Hematopoietic multipotent progenitor cell treated with erythropoietin and hydrocortisone succinate and interleukin-3 and kit ligand, for 8 days (in vitro differentiated cells): ENCODE measurements at regions not wholly inside any gene's neighbourhood (a gene's known extent, or its start where the extent isn't known, plus 50 kb on each side); places are given as distances from the start of the nearest gene placed in this dataset.
"Not testable (repeated sequence)": the region's sequence is repeated elsewhere in the genome, so short reads cannot be mapped to it uniquely, and the experiment has no call there.

Experiments used
- DNase-seq: peaks from one replicate; pipeline ENCODE4 v3.0.0-alpha.2; 2015

- no peak for DNase-seq
Observed at GRCh38 chr20:61065853-61066252, 186.2 kb upstream of the CDH4 start.

GRCh38 chr20:61066526-61066925 is 185.5 kb upstream of the CDH4 start:
- DNase-seq, result no peak

GRCh38 chr20:61067221-61067620 is 184.8 kb upstream of the CDH4 start:
- no peak for DNase-seq

GRCh38 chr20:61072398-61072797 is 179.7 kb upstream of the CDH4 start:
- no peak for DNase-seq

- DNase-seq, result no peak
Observed at GRCh38 chr20:61073376-61073775, 178.7 kb upstream of the CDH4 start.

- DNase-seq, result no peak
Observed at GRCh38 chr20:61082720-61083119, 169.3 kb upstream of the CDH4 start.

GRCh38 chr20:61083431-61083830 is 168.6 kb upstream of the CDH4 start:
- DNase-seq, result no peak

- no peak for DNase-seq
Observed at GRCh38 chr20:61086031-61086430, 166.0 kb upstream of the CDH4 start.

- DNase-seq, result no peak
Observed at GRCh38 chr20:61090541-61090940, 161.5 kb upstream of the CDH4 start.

DNA sequence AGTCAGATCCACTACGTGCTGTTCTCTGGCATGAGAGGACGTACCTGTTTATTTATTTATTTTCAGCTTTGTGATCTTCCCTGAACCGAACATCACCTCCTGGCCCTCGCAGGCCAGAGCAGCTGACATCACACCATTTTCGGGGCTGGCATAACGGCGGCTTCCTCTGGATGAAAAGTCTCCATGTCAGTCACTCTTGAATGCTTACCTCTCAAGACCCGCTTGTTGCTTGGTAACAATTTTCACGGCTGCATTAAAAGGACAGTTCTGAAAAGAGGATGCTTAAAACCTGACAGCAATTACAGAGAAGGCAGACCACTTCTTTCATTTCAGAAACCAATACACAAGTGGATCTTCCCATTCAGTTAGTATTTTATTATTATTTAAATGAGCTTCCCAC is 159.8 kb upstream of the CDH4 start:
- DNase-seq, result no peak

- DNase-seq, result no peak
Observed at GRCh38 chr20:61094581-61094980, 157.5 kb upstream of the CDH4 start.

DNA sequence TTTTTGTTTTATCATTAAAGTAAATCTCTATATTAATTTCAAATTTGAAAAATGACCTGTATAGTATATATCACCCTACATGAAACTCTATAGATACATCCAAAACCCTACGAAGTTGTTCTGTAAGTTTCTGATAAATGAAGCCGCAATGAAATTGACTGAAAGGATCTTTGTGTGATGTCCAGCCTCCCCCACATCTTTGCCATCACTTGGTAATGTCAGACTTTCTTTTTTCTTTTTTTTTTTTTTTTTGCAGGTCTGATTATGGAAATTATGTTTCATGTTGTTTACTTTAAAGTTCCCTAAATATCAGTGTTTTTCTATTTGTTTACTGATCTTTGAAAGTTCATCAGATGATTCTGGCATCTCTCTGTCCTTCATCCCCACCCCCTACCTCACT is 155.6 kb upstream of the CDH4 start:
- no peak for DNase-seq

- DNase-seq, result no peak
Observed at GRCh38 chr20:61099806-61100205, 152.3 kb upstream of the CDH4 start.

GRCh38 chr20:61100489-61100888 is 151.6 kb upstream of the CDH4 start:
- no peak for DNase-seq

DNA sequence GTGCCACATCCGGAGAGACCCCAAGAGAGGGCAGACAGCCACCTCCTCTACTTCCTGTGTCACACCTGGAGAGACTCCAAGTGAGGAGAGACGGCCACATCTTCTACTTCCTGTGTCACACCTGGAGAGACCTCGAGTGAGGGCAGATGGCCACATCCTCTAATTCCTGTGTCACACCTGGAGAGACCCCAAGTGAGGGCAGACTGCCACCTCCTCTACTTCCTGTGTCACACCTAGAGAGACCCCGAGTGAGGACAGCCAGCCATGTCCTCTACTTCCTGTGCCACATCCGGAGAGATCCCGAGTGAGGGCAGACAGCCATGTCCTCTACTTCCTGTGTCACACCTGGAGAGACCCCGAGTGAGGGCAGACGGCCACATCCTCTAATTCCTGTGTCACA is 150.7 kb upstream of the CDH4 start:
- not testable (repeated sequence) for DNase-seq

GRCh38 chr20:61104232-61104631 is 147.8 kb upstream of the CDH4 start:
- no peak for DNase-seq

GRCh38 chr20:61105395-61105794 is 146.7 kb upstream of the CDH4 start:
- DNase-seq, result no peak

DNA sequence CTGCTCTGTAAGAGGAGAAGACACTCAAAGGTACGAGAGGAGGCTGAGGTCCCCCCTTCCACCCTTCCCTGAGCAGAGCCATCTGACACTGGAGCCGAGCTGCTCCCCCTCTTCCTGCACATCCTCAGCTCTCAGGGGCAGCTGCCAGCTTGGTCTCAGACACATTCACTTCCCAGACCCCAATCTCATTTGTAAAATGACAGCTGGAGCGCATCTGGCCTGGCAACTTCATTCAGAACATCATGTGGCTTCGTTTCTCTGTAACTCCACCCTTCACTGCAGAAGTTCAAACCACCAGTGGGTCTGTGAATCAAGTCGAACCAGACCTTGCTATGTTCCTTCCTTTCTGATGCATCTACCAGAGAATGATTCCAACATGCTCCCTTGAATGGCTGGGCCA is 145.6 kb upstream of the CDH4 start:
- DNase-seq, result no peak

DNA sequence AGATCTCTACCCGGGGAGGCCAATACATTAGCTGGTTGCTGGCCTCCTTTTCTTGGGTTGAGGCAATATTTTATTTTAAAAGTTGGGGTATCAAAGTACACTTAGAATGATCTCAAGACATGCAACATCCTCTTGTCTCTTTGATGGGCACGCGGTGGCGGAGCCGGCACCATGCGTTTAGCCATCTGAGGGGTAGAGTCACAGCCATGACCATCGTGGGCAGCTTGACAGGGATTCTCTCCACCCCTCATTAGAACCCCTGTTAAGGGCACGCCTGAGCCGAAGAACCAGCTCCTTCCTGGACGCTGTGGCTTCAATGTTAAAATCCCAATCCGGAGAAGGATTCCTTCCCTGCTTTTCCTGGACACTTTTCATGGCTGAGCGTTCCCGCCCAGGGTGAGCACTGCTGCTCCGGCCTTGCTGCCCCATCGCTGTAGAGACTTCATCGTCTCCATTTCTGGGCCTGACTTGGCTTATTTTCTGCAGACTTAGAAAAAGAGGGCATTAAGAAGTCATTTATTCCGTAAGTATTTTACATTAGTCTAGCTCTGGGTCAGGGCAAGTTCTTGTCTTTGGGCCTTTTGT is 142.7 kb upstream of the CDH4 start:
- DNase-seq, result no peak

DNA sequence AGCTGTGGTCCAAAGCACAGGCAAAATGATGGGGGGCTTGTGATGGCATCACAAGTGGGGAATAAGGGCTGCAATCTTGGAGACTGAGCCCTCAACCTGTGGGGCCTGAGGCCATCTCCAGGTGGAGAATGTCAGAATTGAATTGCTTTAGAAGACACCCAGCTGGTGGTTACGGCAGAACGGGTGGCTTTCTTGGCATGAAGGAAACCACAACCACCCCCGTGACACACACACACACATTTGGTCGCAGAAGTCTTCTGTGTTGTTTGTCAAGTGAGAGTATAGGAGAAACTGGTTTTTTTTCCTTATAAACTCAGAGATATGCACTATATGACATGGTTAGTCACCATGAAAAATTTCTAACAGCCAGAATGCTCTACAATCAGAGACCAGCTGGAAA is 139.5 kb upstream of the CDH4 start:
- no peak for DNase-seq

DNA sequence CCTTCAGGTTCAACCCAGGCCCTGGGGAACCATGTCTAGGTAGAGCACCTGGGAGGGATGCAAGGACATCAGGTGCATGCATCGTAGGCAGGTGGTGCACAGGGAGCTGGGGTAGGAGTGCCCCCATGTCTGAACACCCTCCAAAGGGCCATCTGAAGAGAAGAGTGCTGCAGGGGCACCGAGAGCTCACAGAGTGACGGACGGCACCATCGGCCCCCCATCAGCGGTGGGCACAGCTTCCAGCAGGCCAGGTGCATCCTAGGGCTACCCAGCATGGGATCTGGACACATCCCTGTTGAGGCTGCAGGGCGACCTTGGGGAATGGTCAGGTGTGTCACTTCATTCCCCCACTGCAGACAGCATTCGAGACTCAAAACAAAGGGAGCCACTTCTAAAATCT is 138.3 kb upstream of the CDH4 start:
- DNase-seq, result no peak

DNA sequence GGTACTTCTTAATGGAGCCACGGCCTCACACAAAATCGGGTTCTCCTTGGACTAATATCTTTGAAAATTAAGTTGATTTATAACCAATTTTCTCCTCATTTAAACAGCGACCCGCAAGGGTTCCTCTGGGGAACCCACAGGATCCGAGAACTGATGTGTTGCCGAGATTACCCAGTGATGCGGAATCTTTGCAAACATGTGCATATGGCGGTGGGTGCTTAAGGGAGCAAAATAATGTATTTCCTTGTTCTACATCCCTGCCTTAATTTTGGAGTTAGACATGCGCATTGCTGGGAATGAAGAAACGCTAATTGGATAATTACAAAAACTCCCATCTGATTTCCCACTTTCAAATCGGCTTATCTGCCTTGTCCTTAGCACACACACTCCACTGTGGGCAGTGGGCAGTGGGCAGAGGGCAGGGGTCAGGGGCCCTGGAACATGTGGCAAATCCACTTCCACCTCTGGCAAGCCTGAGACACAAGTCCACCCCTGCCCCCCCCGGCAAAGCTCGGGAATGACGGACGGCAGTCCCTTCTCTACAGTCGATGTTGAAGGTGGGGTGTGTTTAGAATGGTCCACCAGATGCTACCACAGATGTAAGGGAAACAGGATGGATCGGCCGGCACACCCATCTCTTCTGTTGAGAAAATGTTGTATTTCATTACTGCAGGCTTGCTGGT is 137.4 kb upstream of the CDH4 start:
- no peak for DNase-seq

- no peak for DNase-seq
Observed at GRCh38 chr20:61115364-61116065, 136.5 kb upstream of the CDH4 start.

DNA sequence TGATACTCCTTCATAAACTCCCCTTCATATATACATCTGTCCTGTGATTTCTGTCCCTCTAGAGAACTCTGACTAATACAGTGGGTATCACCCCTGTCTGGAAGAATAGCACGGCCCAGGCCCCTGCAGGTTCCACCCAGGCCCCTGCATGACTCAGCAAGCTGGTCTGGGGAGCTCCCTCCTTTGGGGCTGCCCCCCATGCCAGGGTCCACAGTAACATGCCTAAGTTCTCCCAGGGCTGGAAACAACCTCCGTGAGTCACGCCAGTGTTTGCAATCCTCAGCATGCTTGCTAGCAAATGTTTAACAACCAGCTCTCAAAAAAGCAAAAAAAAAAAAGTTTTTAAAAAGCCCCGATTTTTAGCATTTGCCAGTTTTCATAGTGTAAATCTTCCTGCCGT is 134.3 kb upstream of the CDH4 start:
- no peak for DNase-seq
